ENCODE measurements at regions not wholly inside any gene's neighbourhood (a gene's known extent, or its start where the extent isn't known, plus 50 kb on each side); places are given as distances from the start of the nearest gene placed in this dataset.

DNA sequence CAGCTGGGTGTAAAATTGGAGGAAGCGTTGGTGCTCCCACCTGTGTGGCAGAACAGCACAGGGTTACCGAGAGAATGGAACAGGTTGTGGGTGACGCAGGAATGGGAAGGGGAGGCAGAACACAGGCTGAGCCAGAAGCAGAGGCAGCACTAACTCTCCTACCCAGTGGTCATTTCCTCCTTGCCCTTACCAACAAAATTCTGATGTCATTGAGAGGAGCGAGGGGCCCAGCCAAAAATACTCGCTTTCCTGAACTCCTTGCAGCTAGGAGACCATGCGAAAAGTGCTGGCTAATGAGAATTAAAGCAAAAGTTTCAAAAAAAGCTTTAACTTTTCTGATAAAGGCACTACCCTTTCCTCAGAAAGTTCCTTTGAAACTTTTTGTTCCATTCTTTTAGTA, 54.4 kb upstream of the HMGA2 start:
- Histone ChIP-seq H3K79me2 (ENCODE audit: control insufficient read depth, insufficient read depth, low read length) (no peaks in the 10 kb centered on the region), H3K4me1 (ENCODE audit: control insufficient read depth, extremely low read depth, insufficient read depth, low read length) (no peaks in the 10 kb centered on the region), H3K4me3 (replicated peaks in 1 of 4; ENCODE audit: control extremely low read depth in 1 of 4, insufficient read depth in 1 of 4, low read depth in 3 of 4, low read length in 4 of 4) (no peak overlapping the region), H2AFZ (ENCODE audit: low read length) (no peak overlapping the region), H3K4me2 (ENCODE audit: extremely low read depth, insufficient read depth, low read length) (no peak overlapping the region), H3K27ac (ENCODE audit: insufficient read depth, low read length) (no peak overlapping the region), H3K27me3 (ENCODE audit: control insufficient read depth, insufficient read depth, low read length) (no peaks in the 10 kb centered on the region), H4K20me1 (ENCODE audit: control insufficient read depth, extremely low read depth, insufficient read depth, low read length) (no peaks in the 10 kb centered on the region), H3K9me3 (ENCODE audit: control insufficient read depth, insufficient read depth, low read depth, low read length) (no peaks in the 10 kb centered on the region), H3K9ac (ENCODE audit: insufficient read depth, low read length) (no peak overlapping the region), H3K36me3 (ENCODE audit: control insufficient read depth, insufficient read depth, low read length) (no peaks in the 10 kb centered on the region)
- no peak for DNase-seq (ENCODE audit: low read depth in 2 of 2)
- TF ChIP-seq EZH2 (IDR thresholded peaks at IDR 0.05; ENCODE audit: low read length, missing control alignments): no peak
- TF ChIP-seq, protein P1, sequence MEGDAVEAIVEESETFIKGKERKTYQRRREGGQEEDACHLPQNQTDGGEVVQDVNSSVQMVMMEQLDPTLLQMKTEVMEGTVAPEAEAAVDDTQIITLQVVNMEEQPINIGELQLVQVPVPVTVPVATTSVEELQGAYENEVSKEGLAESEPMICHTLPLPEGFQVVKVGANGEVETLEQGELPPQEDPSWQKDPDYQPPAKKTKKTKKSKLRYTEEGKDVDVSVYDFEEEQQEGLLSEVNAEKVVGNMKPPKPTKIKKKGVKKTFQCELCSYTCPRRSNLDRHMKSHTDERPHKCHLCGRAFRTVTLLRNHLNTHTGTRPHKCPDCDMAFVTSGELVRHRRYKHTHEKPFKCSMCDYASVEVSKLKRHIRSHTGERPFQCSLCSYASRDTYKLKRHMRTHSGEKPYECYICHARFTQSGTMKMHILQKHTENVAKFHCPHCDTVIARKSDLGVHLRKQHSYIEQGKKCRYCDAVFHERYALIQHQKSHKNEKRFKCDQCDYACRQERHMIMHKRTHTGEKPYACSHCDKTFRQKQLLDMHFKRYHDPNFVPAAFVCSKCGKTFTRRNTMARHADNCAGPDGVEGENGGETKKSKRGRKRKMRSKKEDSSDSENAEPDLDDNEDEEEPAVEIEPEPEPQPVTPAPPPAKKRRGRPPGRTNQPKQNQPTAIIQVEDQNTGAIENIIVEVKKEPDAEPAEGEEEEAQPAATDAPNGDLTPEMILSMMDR (conservative IDR thresholded peaks at IDR 0.05 in 1 of 2, IDR thresholded peaks at IDR 0.05 in 1 of 2; ENCODE audit: low read depth in 1 of 2, low read length in 2 of 2): no peak

All from fibroblast of lung (primary cell).